HepG2 (cell line): ENCODE measurements at regions not wholly inside any gene's neighbourhood (a gene's known extent, or its start where the extent isn't known, plus 50 kb on each side); places are given as distances from the start of the nearest gene placed in this dataset.

Source experiments
- AGO2 ChIP-seq: fragments of 200-400 bp; formaldehyde crosslinking; optimal IDR thresholded peaks from 2 replicates; pipeline ENCODE3; 2017; ENCODE audit warnings: mild to moderate bottlenecking, low read depth, low read length, moderate library complexity
- ASH2L ChIP-seq: fragments of 300-600, 200-600 bp; sonication (generic); IDR thresholded peaks from 2 replicates; pipeline ENCODE4 v1.7.0; 2017; ENCODE audit warnings: low read depth, mild to moderate bottlenecking, moderate library complexity, mixed read lengths, low read length; ENCODE audit not compliant: insufficient read length
- DPF2 ChIP-seq: sonication (generic); formaldehyde crosslinking; IDR thresholded peaks from 2 replicates; pipeline ENCODE4 v1.4.0; 2020; ENCODE audit warnings: mild to moderate bottlenecking, low read depth, missing genetic modification reagents, borderline replicate concordance
- DR1 ChIP-seq: sonication (generic); formaldehyde crosslinking; IDR thresholded peaks from 2 replicates; pipeline ENCODE4 v1.8.0; 2021; ENCODE audit warnings: mild to moderate bottlenecking, missing genetic modification reagents, inconsistent platforms
- ETV6 ChIP-seq: sonication (generic); formaldehyde crosslinking; conservative IDR thresholded peaks from 2 replicates; pipeline ENCODE4 v1.4.0; 2020; ENCODE audit warnings: missing genetic modification reagents
- FOSL2 ChIP-seq: sonication (generic); formaldehyde crosslinking; IDR thresholded peaks from 2 replicates; pipeline ENCODE4 v1.4.0; 2020; ENCODE audit warnings: missing genetic modification reagents
- IKZF4 ChIP-seq: sonication (generic); formaldehyde crosslinking; IDR thresholded peaks from 2 replicates; pipeline ENCODE4 v1.5.1; 2020; ENCODE audit warnings: borderline replicate concordance, mild to moderate bottlenecking, low read depth, missing genetic modification reagents; ENCODE audit errors: not compliant biosample characterization
- JUN ChIP-seq: sonication (generic); formaldehyde crosslinking; IDR thresholded peaks from 2 replicates; pipeline ENCODE4 v1.4.0; 2020; ENCODE audit warnings: mild to moderate bottlenecking, missing genetic modification reagents
- KLF12 ChIP-seq: sonication (generic); formaldehyde crosslinking; IDR thresholded peaks from 2 replicates; pipeline ENCODE4 v1.4.0; 2020; ENCODE audit warnings: missing genetic modification reagents, borderline replicate concordance
- PCBP2 ChIP-seq: fragments of 200-400 bp; formaldehyde crosslinking; optimal IDR thresholded peaks from 2 replicates; pipeline ENCODE3; 2018; ENCODE audit warnings: low read length, low read depth; ENCODE audit not compliant: poor library complexity, severe bottlenecking
- POLR2AphosphoS2 ChIP-seq: IDR thresholded peaks from 2 replicates; pipeline ENCODE4 v1.6.1; 2011; ENCODE audit warnings: low read depth, low read length, improper control_type of control experiment
- TBL1XR1 ChIP-seq: fragments of 150-350 bp; IDR thresholded peaks from 2 replicates; pipeline ENCODE4 v1.6.1; 2014; ENCODE audit warnings: borderline replicate concordance, low read length; ENCODE audit not compliant: partially characterized antibody
- TCF7L2 ChIP-seq: IDR thresholded peaks from 2 replicates; pipeline ENCODE4 v1.6.1; 2011; ENCODE audit warnings: mild to moderate bottlenecking, low read depth, low read length, moderate library complexity
- TEAD3 ChIP-seq: optimal IDR thresholded peaks from 2 replicates; pipeline ENCODE3; 2016; ENCODE audit warnings: borderline replicate concordance
- ZBTB7B ChIP-seq: sonication (generic); formaldehyde crosslinking; IDR thresholded peaks from 2 replicates; pipeline ENCODE4 v1.4.0; 2020; ENCODE audit warnings: missing genetic modification reagents
- ZNF556 ChIP-seq: sonication (generic); formaldehyde crosslinking; IDR thresholded peaks from 2 replicates; pipeline ENCODE4 v1.4.0; 2020; ENCODE audit warnings: mild to moderate bottlenecking, missing genetic modification reagents, borderline replicate concordance
- ZNF614 ChIP-seq: IDR thresholded peaks from 2 replicates; pipeline ENCODE4 v1.6.1; 2018; ENCODE audit warnings: missing biosample characterization, missing genetic modification reagents, inconsistent platforms, borderline replicate concordance
- TF ChIP-seq, protein P1 (sequence below): sonication (generic); formaldehyde crosslinking; IDR thresholded peaks from 2 replicates; pipeline ENCODE4 v1.4.0; 2020; ENCODE audit warnings: missing genetic modification reagents
- TF ChIP-seq, protein P2 (sequence below): sonication (generic); formaldehyde crosslinking; IDR thresholded peaks from 2 replicates; pipeline ENCODE4 v1.9.0; 2021; ENCODE audit warnings: missing genetic modification reagents, mild to moderate bottlenecking, borderline replicate concordance
- TF ChIP-seq, protein P3 (sequence below): IDR thresholded peaks from 2 replicates; pipeline ENCODE4 v1.6.1; 2016; ENCODE audit warnings: control low read depth
- TF ChIP-seq, protein P4 (sequence below), 2 experiments: sonication (generic) in 1 of 2; formaldehyde crosslinking in 1 of 2; IDR thresholded peaks; 2 replicates each; pipeline versions ENCODE4 v1.5.1 to v1.6.1; 2011 to 2020; ENCODE audit warnings: borderline replicate concordance in 1 of 2, low read depth in 1 of 2, low read length in 1 of 2, mild to moderate bottlenecking in 1 of 2, missing genetic modification reagents in 1 of 2, moderate library complexity in 1 of 2
- TF ChIP-seq, protein P5 (sequence below): sonication (generic); formaldehyde crosslinking; IDR thresholded peaks from 2 replicates; pipeline ENCODE4 v1.5.0; 2020; ENCODE audit warnings: missing genetic modification reagents, mild to moderate bottlenecking, borderline replicate concordance

DNA sequence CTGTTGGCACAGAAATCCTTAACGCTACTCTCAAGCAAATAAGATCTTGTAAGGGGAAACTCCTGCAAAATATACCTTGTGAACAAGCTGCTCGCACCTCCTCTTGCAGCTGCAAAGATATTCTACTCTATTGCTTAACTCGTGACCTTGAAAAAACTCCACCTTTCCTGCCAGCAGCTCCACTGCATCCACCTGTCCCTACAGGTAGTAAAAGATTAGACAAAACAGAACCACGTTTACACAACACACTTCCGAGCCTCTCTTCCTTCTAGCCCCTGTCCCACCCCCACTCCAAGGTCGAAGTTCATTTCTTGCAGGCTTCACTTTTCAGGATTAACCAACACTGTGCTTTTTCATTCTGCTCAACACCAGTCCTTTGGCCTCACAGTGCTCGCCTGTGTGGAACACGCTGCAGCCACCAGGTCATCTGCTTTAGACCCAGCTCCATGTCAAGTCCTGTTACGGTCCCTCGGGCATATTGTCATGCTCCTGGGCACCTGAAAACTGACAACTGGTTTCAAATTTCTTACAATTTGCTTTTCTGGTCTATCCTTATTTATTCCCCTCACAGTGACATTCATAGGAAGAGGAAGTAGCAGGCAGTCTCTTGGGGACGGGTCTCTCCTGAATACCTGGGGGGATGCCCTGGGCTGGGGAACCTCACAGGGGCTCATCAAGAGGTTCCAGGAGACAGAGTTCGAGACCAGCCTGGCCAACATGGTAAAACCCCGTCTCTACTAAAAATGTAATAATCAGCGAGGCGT is 165.8 kb upstream of the KLF14 start (continued):
- TF ChIP-seq, protein P1, sequence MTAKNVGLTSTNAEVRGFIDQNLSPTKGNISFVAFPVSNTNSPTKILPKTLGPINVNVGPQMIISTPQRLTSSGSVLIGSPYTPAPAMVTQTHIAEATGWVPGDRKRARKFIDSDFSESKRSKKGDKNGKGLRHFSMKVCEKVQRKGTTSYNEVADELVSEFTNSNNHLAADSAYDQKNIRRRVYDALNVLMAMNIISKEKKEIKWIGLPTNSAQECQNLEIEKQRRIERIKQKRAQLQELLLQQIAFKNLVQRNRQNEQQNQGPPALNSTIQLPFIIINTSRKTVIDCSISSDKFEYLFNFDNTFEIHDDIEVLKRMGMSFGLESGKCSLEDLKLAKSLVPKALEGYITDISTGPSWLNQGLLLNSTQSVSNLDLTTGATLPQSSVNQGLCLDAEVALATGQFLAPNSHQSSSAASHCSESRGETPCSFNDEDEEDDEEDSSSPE (CRISPR knock-in tag), result no peak
- TF ChIP-seq ETV6 (CRISPR knock-in tag) (no peak; the same call in 1 of the 2 replicates), IKZF4 (CRISPR knock-in tag) (no peak), ASH2L (peak; percentile 56), PCBP2 (no peak), TEAD3 (CRISPR knock-in tag) (peak; percentile 64), TCF7L2 (no peak), DPF2 (CRISPR knock-in tag) (0 out of 2 replicates have a peak, but pooled peaks have one; percentile 57), DR1 (CRISPR knock-in tag) (peak; percentile 46; the same call in 1 of the 2 replicates), KLF12 (CRISPR knock-in tag) (peak; percentile 90; the same call in 1 of the 2 replicates), ZBTB7B (CRISPR knock-in tag) (peak; percentile 84), POLR2AphosphoS2 (no peak), ZNF614 (CRISPR knock-in tag) (peak; percentile 93), ZNF556 (peak; percentile 52; the same call in 1 of the 2 replicates), AGO2 (no peak), JUN (no peak), TBL1XR1 (peak; percentile 32), FOSL2 (CRISPR knock-in tag) (peak; percentile 86)
- TF ChIP-seq, protein P2, sequence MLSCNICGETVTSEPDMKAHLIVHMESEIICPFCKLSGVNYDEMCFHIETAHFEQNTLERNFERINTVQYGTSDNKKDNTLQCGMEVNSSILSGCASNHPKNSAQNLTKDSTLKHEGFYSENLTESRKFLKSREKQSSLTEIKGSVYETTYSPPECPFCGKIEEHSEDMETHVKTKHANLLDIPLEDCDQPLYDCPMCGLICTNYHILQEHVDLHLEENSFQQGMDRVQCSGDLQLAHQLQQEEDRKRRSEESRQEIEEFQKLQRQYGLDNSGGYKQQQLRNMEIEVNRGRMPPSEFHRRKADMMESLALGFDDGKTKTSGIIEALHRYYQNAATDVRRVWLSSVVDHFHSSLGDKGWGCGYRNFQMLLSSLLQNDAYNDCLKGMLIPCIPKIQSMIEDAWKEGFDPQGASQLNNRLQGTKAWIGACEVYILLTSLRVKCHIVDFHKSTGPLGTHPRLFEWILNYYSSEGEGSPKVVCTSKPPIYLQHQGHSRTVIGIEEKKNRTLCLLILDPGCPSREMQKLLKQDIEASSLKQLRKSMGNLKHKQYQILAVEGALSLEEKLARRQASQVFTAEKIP (CRISPR knock-in tag), result no peak
- TF ChIP-seq, protein P3, sequence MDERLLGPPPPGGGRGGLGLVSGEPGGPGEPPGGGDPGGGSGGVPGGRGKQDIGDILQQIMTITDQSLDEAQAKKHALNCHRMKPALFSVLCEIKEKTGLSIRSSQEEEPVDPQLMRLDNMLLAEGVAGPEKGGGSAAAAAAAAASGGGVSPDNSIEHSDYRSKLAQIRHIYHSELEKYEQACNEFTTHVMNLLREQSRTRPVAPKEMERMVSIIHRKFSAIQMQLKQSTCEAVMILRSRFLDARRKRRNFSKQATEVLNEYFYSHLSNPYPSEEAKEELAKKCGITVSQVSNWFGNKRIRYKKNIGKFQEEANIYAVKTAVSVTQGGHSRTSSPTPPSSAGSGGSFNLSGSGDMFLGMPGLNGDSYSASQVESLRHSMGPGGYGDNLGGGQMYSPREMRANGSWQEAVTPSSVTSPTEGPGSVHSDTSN (CRISPR knock-in tag), result no peak
- TF ChIP-seq, protein P4, sequence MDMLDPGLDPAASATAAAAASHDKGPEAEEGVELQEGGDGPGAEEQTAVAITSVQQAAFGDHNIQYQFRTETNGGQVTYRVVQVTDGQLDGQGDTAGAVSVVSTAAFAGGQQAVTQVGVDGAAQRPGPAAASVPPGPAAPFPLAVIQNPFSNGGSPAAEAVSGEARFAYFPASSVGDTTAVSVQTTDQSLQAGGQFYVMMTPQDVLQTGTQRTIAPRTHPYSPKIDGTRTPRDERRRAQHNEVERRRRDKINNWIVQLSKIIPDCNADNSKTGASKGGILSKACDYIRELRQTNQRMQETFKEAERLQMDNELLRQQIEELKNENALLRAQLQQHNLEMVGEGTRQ (IDR thresholded peaks at IDR 0.05; ENCODE audit: low read depth, low read length), result no peak
- TF ChIP-seq, protein P4 (CRISPR knock-in tag; IDR thresholded peaks at IDR 0.05; ENCODE audit: borderline replicate concordance), result no peak
- TF ChIP-seq, protein P5, sequence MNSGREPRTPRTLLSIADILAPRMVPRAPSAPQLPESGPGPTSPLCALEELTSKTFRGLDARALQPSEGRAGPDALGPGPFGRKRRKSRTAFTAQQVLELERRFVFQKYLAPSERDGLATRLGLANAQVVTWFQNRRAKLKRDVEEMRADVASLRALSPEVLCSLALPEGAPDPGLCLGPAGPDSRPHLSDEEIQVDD (CRISPR knock-in tag), result no peak
